Head of caudate nucleus (tissue), 42 donors: ENCODE measurements at regions not wholly inside any gene's neighbourhood (a gene's known extent, or its start where the extent isn't known, plus 50 kb on each side); places are given as distances from the start of the nearest gene placed in this dataset.

Source experiments
- DNase-seq, 42 donors: peaks; one replicate each; pipeline versions ENCODE4 v3.0.0 to v3.0.0-alpha.2; 2020 to 2021; ENCODE audit warnings: mixed read lengths in 7 of 42
- intact Hi-C: fragments of 100-400 bp; cut with DNase I; formaldehyde crosslinking; loops from one replicate; pipeline ENCODE4 v1.15.0; 2022

DNA sequence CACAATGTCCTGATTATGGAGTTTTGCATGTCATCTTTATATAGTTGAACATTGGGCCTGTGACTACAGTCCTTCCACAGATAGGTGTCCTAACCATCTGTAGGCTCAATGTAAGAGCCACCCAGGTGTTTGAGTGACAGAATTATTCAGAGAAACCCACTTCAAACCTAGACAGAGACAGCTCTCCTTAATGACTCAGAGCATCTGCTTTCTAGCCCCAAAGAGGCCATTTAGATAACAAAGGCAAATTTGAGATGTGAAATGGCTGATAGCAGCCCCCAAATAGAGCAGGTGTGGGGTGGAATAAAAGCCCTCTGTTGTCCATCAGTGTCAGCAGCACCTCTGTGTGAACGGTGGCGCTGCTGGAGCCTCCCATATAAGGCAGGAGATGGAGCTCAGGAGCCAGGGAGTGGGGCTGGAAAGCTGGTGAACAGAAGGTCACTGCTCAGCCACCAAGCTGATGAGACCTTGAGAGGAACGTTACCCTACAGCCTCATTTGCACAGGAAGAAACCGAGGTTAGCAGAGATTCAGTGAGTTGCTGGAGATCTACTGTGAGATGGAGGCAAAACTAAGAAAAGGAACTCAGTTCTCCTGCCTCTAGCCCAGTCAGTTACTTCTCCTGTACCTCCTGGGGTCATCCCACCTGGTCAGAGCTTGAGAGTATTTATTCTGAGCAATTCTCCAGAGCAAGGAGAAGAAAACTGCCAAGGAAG lies 153.3 kb upstream of the LNX1 start:
- intact Hi-C loops = no loop called here

DNA sequence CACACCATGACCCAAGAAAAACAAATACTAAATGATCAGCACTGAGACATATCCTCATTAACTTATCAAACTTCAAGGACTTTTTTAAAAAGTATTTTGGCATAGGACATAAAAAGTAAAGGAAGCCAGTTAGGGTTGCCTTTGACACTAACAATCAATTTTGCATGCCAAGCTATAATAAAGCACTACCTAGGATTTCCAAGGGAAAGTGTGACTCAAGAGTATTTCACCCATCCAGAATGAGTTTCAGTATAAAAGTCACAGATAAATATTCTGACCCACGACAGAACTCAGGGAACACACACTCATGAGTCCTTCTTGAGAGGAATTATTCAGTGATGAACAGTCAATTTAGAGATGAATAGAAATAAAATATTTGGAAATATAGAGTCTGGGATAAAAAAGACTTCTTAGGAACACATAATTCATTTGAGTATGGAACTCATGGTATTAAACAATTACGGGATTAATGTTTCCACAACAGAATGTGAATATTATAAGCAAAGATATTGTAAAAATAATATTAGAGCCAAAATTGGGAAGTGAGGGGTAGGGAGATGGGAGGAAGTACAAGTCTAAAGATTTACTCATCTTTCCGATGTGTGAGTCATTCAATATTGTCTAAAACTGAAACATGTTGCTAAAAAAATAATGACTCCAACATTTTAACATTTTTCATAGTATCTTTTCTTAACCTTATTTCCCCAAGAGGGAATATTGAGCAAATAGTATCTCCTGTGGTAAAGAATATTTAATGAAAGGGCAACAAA lies 143.5 kb upstream of the LNX1 start:
- DNase-seq = no peak
- intact Hi-C loops = no loop called here

More for the DNA sequence above, 153.3 kb upstream of the LNX1 start:
- no peak for DNase-seq

DNA sequence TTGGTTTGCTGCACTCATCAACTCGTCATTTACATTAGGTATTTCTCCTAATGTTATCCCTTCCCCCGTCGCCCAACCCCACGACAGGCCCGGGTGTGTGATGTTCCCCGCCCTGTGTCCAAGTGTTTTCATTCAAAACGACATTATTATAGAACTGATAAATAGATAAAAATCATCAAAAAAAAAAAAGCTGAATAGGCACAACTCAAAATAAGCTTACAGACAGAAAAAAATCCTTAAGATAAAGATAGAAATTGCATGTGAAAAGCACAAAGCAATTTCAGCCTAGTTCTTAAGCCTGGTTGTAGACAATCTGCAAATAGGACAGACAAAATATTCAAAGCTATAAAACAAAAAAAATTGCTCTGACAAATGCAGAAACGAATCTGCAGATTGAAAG lies 142.9 kb upstream of the LNX1 start:
- DNase-seq = no peak
- intact Hi-C loops = no loop called here

DNA sequence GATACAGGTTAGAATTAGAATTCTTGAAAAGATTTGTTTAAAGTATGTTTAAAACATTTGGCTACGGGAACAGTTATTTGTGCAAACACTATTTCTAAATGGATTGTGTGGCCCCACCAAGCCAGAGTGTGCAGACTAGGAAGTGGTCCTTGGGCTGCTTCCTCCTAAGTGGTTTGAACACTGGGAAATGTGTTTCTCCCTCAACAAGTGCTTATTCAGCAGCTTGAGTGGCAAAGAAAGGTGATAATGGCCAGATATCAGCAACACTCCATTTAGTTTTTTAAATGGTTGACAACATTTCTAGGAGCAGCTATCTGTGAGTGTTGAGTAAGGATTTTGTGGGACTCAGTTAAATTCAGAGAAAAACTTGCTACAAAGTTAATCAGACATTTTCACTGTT lies 141.4 kb upstream of the LNX1 start:
- DNase-seq = no peak
- intact Hi-C loops = no loop called here

DNA sequence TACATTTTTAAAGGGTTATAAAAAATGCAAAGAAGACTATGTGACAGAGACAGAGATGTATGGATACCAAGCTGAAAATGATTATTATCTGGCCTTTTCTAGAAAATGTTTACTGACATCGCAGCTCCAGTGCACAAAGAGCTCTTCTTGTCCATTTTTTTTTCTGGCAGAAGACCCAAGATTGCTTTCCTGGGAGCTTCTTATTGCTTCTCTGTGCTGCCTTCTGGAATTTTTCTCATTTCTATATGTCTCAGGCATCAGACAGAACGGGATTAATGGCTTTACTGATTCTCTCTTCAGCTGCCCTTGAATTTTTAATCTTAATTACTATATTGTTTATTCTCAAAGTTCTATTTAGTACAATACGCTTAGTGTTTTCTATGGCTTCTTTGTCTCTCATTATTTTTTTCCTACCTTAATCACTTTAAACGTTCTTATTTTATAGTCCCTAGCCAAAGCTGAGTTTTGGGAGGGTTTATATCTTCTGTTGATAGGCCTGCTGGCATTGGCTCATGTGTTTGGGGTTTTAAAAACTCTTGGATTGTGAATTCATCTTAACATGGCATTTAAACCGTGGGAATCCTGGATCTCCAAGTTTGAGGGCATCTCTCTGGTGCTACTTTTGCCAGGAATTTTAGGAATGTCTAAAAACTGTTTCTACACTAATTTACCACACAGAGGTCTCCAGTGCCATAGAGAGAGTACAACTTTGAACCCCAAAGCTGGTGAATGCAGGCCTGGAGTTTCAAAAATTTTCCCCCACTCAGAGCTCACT lies 138.9 kb upstream of the LNX1 start:
- DNase-seq = no peak
- intact Hi-C loops = no loop called here

DNA sequence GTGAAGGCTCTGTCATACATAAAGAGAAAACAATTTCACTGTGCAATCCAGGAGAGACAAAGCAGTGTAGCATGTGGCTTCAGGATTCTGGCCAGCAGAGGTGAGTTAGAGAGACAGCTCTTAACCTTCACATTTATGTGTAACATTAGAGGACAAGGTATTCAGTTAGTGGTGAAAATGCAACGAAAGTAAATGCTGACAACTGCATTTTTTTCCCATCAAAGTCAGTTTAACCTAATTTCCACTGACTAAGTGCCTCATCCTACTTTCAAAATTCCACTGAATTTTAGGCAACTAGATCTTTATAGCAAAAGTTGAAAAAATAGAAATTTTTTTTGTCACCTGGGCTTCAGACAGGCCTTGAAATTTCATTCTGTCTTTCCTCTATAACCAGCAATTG lies 130.8 kb upstream of the LNX1 start:
- DNase-seq = no peak
- intact Hi-C loops = no loop called here

DNA sequence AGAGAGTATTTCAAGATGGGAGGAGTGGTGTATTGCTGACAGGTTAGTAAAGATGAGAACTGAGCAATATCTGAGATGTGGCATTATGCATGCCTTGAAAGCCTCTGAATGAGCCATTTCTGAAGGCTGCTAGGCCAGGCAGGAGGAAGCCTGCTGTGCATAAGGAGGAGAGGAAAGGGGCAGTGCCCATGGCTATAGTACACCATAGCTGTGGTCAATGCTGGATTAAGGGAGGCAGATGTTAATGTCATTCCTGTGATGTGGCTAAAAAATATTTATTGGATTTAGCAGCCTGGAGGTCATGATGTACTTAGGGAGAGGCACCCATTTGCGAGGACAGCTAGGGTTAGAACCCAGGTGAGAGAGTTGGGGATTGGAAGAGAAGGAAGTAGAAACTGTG lies 130.0 kb upstream of the LNX1 start:
- no peak for DNase-seq
- intact Hi-C loops = no loop called here

DNA sequence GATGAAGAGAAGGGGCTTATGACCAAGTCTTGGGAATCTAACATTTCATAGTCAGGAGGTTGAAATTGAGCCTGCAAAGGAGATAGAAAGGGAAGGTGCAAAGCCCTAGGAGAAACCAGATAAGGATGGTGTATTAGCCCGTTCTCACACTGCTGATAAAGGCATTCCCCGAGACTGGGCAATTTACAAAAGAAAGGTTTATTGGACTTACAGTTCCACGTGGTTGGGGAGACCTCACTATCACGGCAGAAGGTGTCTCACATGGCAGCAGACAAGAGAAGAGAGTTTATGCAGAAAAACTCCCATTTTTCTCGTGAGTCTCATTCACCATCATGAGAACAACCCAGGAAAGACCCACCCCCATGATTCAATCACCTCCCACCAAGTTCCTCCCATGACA lies 129.5 kb upstream of the LNX1 start:
- intact Hi-C loops = no loop called here
- no peak for DNase-seq

DNA sequence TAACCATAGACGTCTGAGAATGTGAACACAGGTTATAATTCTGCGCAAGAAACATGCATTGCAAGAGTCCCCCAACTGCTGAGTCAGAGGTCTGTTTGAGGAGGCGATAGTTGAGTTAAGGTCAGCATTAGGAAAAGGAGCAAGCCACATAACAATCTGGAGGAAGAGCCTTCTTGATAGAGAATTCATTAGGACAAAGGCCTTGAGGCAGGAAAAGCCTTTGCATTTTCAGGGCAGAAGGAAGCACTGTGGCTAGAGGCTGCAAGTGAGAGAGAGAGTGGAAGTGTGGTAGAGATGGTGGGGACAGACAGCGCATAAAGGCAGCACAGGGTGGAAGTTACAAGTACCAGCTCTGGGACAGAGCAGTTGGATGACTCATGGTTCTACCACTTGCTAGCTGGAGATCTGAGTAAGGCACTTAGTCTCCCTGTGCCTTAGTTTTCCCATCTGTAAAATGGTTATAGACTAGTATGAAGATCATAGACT lies 125.8 kb upstream of the LNX1 start:
- DNase-seq = no peak
- intact Hi-C loops = no loop called here

DNA sequence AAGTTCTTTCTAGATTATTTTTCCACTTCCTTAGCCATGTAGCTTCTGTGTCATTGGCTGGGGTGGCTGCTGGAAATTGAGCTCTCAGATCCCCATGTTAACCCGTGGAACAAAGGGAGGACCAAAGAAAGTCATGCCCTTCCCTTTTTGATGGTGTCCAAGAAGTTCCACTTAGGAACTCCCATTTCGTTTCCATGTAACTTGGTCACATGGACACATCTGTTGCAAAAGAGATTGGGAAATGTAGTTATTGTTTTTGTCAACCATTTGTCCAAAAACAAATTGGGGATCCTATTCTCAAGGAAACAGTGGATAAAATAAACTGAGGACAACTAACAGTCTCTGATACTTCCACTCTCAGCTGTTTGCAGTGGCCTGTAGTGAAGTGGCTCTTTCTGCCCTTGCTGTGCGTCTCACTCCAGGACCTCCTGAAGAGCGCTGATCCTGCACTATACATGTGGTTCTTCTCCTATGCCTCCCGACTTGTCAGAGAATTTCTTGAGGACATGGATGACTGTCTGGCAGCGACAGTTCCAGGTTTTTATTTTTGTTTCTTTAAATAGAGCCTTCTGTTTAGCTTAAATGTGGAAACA lies 125.3 kb upstream of the LNX1 start:
- no peak for DNase-seq
- intact Hi-C loops = no loop called here

DNA sequence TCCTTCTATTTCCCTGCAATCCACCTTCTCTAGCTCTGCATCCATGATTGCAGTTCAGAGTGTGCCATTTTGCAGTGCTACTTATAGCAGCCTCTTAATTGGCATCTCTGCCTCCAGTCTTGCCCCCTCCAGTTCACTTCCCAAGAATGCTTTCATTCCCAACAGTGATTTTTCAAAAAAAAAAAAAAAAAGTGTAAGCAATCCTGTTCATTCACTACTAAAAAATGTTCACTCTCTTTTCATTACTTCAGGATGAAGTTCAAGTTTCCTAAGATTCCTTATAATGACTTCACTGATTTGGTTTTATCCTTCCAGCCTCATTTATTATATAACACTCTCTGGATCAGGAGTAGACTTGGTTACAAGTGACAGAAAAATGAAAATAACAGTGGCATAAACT lies 124.7 kb upstream of the LNX1 start:
- DNase-seq = no peak
- intact Hi-C loops = no loop called here

DNA sequence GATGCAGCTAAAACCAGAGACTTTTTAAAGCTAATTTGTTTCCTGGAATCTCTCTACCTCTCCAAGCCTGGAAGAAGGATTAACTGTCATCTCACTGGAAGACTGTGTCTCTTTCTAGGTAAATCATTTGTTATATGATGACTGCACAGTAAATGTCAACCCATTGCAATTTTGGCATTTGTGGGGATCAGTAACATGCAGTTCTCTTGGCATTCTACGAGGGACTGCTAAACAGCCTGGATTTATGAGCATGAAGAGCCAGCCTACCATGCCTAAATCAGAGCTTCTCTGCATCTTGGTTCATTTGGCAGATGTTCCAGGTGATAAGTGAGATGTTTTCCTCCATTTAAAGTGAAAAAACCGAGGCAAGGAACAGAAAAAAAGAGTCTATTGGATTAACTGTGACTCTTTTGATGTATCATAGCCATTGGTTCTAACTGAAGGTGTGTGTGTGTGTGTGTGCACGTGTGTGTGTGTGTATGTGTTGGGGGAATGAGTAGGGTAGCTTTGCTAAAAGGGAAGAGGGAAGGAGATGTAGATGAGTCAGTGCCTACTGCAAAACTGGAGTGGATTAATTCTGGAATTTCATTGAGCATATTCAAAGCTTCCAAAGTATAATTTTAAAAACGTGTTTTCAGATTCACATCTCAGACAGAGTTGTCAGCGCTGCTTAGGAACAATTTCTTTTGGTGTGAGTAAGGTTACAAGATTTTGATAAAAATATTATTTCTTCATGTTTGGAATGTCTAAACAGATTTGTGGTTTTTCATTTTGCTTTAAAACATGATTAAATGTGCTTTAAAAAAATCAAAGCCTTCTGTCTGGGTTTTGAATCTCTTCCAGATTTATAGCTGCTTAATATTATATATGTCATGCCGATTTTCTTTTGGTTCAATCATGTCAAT lies 123.2 kb upstream of the LNX1 start:
- peak in 1 of 42 donors; percentile 4 for DNase-seq
- intact Hi-C loops = no loop called here

DNA sequence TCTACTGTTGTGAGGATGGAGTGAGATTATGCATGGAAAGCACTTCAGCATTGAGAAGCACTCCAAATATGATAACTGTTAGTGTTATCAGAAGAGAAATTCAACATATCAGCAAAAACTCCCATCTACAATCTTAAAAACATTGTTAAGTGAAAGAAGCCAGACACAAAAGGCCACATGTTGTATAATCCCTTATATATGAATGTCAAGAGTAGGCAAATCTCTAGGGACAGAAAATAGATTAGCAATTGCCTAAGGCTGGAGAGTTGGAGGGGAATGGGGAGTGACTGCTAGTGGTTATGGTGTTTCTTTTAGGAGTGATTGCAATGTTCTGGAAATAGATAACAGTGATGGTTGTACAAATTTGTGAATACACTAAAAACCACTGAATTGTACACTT lies 122.5 kb upstream of the LNX1 start:
- no peak for DNase-seq
- intact Hi-C loops = no loop called here

DNA sequence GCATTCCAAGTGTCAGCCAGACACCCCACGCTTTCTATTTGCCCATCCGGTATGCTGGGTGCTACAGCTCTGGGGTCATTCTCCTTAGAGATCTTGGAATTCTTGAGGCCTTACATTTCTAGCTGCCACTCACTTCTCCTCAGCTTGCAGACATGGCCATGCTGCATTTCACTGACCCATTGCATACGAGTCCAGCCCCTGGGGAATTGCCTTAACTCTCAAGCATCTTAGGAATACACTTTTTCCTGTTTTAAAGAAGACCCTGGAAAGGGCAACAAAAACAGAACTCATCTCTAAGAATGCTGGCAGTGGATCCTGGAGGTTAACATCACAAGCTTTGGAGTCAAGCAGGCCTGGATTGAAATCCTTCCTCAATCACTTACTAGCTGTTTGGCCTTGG lies 122.0 kb upstream of the LNX1 start:
- intact Hi-C loops = no loop called here
- no peak for DNase-seq

DNA sequence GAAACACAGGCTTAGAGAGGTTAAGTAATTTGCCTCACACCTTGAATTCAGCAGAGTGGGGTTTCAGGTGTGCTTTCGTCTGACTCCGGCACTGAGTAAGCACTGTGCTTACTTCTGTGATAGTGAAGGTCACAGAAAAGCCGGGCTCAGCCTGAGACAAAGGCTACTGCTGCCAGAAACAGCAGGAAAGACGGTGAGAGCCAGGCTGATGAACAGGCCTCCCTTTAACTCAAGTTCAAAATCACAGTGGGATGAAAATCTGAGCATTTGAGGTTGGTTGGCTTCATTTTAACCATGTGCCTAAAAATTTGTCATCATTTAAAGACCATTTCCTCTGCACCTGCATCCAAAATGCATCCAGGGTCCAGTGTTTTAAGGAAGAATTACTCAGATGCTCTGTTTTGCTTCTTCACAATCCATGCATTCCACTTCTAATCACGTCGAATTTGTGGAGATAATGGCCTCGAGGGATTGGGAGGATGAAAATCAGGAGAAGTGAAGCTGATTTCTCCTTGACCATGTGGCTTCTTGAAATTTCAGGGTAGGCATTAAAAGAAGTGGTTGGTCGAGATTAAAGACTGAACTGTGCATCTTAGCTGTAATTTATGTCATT lies 121.2 kb upstream of the LNX1 start:
- intact Hi-C loops = no loop called here
- DNase-seq = no peak

DNA sequence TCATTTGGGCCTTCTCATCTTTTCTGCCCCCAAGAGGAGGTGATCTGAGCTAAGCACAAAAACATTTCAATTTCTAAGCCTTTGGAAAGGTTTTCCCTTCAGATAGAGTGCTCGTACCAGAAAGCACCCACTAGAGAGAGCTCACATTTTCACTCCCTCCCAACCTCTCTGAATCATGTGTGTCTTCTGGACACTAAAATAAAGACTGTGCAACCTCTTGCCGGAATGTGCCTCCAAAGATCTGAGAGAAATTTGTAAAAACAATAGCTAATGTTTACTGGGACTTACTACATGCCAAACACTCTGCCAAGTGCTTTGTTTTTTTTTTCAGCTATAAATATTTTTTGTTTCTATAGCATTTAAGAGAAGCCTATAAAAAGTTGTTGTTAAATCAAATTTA lies 120.6 kb upstream of the LNX1 start:
- DNase-seq = no peak
- intact Hi-C loops = no loop called here

DNA sequence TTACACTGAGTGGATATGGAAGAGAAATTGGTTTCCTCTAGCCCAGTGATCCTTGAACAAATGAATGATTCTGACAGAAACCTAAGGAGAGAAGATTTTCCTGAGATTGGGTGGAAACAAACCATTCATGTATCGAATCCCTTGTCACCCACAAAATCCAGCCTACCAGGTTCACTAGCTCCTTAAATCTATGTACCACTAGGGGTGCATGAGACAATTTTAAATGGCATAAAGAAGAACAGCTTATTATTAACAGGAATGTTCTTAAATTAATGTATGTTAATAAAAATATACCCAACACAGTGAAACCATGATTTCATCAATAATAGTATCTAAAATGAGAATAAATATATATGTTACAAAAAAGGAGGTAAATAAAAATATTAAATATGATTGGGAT lies 118.4 kb upstream of the LNX1 start:
- no peak for DNase-seq
- intact Hi-C loops = no loop called here

DNA sequence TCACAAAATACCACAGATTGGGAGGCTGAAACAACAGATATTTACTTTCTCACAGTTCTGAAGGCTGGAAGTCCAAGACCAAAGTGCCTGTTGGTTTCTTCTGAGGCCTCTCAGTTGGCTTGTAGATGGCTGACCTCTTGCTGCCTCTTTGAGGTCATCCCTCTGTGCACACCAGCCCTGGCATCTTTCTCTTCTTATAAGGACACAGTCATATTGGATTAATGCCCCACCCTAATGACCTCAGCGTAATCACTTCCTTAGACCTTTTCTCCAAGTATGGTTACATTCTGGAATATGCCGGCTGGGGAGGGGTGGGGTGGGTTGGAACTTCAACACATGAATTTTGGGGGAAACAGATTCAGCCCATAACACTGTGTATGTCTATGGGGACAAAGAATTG lies 116.2 kb upstream of the LNX1 start:
- intact Hi-C loops = no loop called here
- no peak for DNase-seq
